Aorta (tissue), 5 donors: ENCODE measurements at regions not wholly inside any gene's neighbourhood (a gene's known extent, or its start where the extent isn't known, plus 50 kb on each side); places are given as distances from the start of the nearest gene placed in this dataset.

Experiments
- ATAC-seq: fragments of 200-7000 bp; cut with Tn5 transposase; one replicate; pipeline ENCODE4 v1.9.1; 2022; ENCODE audit warnings: moderate library complexity; ENCODE audit not compliant: low FRiP score
- DNase-seq, 2 donors: peaks; one replicate each; pipeline ENCODE4 v3.0.0-alpha.2; 2020
- H3K27ac ChIP-seq, 2 donors: one replicate each; pipeline ENCODE4 v1.5.1; 2013; ENCODE audit warnings: low read length in 2 of 2, mild to moderate bottlenecking in 2 of 2, moderate library complexity in 2 of 2, control low read depth in 1 of 2, inconsistent platforms in 1 of 2, low read depth in 1 of 2
- H3K27me3 ChIP-seq, 2 donors: one replicate each; pipeline ENCODE4 v1.6.1; 2013; ENCODE audit warnings: control low read depth in 1 of 2, low read length in 1 of 2, mild to moderate bottlenecking in 1 of 2, moderate library complexity in 1 of 2; ENCODE audit not compliant: insufficient read depth in 2 of 2, control insufficient read depth in 1 of 2
- H3K36me3 ChIP-seq, 2 donors: one replicate each; pipeline ENCODE4 v1.6.1; 2013; ENCODE audit warnings: control low read depth in 1 of 2, low read length in 1 of 2, mild to moderate bottlenecking in 1 of 2; ENCODE audit not compliant: insufficient read depth in 2 of 2, control insufficient read depth in 1 of 2
- H3K4me1 ChIP-seq, 2 donors: one replicate each; pipeline ENCODE4 v1.6.1; 2013; ENCODE audit warnings: low read length in 2 of 2, control low read depth in 1 of 2, mild to moderate bottlenecking in 1 of 2, moderate library complexity in 1 of 2; ENCODE audit not compliant: insufficient read depth in 2 of 2, control insufficient read depth in 1 of 2
- H3K4me3 ChIP-seq, 2 donors: one replicate each; pipeline ENCODE4 v1.5.1; 2013; ENCODE audit warnings: low read length in 2 of 2, control low read depth in 1 of 2, mild to moderate bottlenecking in 1 of 2
- H3K9me3 ChIP-seq: one replicate; pipeline ENCODE4 v1.6.1; 2013; ENCODE audit warnings: mild to moderate bottlenecking, low read length; ENCODE audit not compliant: control insufficient read depth
- WGBS, 2 donors: extraction: QIAGEN DNeasy Blood & Tissue Kit; methylation state at CpG; one replicate each; pipeline ENCODE4 v1.1.7; 2013; 5-methylcytosine and 5-hydroxymethylcytosine counted together
- intact Hi-C, 2 donors: fragments of 100-400 bp; cut with DNase I; formaldehyde crosslinking; loops; one replicate each; pipeline versions ENCODE4 v1.14.2 to v1.15.0; 2022
- donor health status: healthy with polysubstance abuse.
- donor health status: Bipolar disorder and iron deficiency.
- donor health status: DM: no; HTN: no; CAD: no.
- donor health status: DM: no; HTN: no; CAD: no.
- donor health status: DM: yes; HTN: yes; CAD: no.

GRCh38 chr20:22423190-22423832 lies 161.1 kb downstream of the FOXA2 start:
- no peak overlapping the region for H3K4me3 ChIP-seq
- ATAC-seq (no peak), DNase-seq (no peak)
- H3K27ac ChIP-seq, result no peak overlapping the region
- WGBS, 2 donors, result 83 to 84% methylated on average over 6 of the region's 6 CpGs
- no peaks in the 10 kb centered on the region for H3K4me1 ChIP-seq
- H3K36me3 ChIP-seq, result no peaks in the 10 kb centered on the region
- intact Hi-C loops, result no loop called here
- no peaks in the 10 kb centered on the region for H3K27me3 ChIP-seq
- H3K9me3 ChIP-seq, result no peaks in the 10 kb centered on the region

GRCh38 chr20:22420116-22420598 lies 164.2 kb downstream of the FOXA2 start:
- Histone ChIP-seq H3K27ac (no peak overlapping the region), H3K9me3 (no peaks in the 10 kb centered on the region), H3K27me3 (no peaks in the 10 kb centered on the region), H3K4me1 (no peaks in the 10 kb centered on the region), H3K4me3 (no peak overlapping the region), H3K36me3 (no peaks in the 10 kb centered on the region)
- ATAC-seq, result no peak
- 97 to 98% methylated on average over 3 of the region's 3 CpGs for WGBS, 2 donors
- no peak for DNase-seq
- intact Hi-C loops, result no loop called here

GRCh38 chr20:22418738-22419137 lies 165.6 kb downstream of the FOXA2 start:
- Histone ChIP-seq H3K27me3 (no peaks in the 10 kb centered on the region), H3K4me3 (no peak overlapping the region), H3K9me3 (no peaks in the 10 kb centered on the region), H3K36me3 (no peaks in the 10 kb centered on the region), H3K4me1 (no peaks in the 10 kb centered on the region), H3K27ac (no peak overlapping the region)
- DNase-seq (no peak), ATAC-seq (no peak)
- WGBS, 2 donors, result 94% methylated on average over 2 of the region's 2 CpGs
- intact Hi-C loops, result no loop called here

- 21 to 32% methylated on average over 4 of the region's 4 CpGs for WGBS, 2 donors
- H3K27me3 ChIP-seq, result no peaks in the 10 kb centered on the region
- DNase-seq (no peak), ATAC-seq (no peak)
- intact Hi-C loops, result no loop called here
- H3K4me3 ChIP-seq, result no peak overlapping the region
- no peaks in the 10 kb centered on the region for H3K9me3 ChIP-seq
- no peaks in the 10 kb centered on the region for H3K36me3 ChIP-seq
- no peaks in the 10 kb centered on the region for H3K4me1 ChIP-seq
- H3K27ac ChIP-seq, result no peak overlapping the region
Observed at GRCh38 chr20:22414305-22414742, 170.0 kb downstream of the FOXA2 start.

- intact Hi-C loops, result no loop called here
- no peak for ATAC-seq
- Histone ChIP-seq H3K4me3 (no peak overlapping the region), H3K27ac (no peak overlapping the region), H3K27me3 (no peaks in the 10 kb centered on the region), H3K36me3 (no peaks in the 10 kb centered on the region), H3K4me1 (no peaks in the 10 kb centered on the region), H3K9me3 (no peaks in the 10 kb centered on the region)
- 73 to 83% methylated on average over 14 of the region's 14 CpGs for WGBS, 2 donors
- no peak for DNase-seq
Observed at GRCh38 chr20:22412977-22413868, 171.1 kb downstream of the FOXA2 start.

- no peaks in the 10 kb centered on the region for H3K9me3 ChIP-seq
- H3K4me1 ChIP-seq, result no peaks in the 10 kb centered on the region
- DNase-seq (peak in 1 of 2 donors; percentile 75), ATAC-seq (peak; percentile 92)
- peaks cover 0 to 2% of the 10 kb centered on the region in 2 donors for H3K27me3 ChIP-seq
- WGBS, 2 donors, result 26 to 29% methylated on average over 12 of the region's 12 CpGs
- no peak overlapping the region for H3K4me3 ChIP-seq
- no peaks in the 10 kb centered on the region for H3K36me3 ChIP-seq
- no peak overlapping the region for H3K27ac ChIP-seq
- intact Hi-C loops, result no loop called here
Observed at GRCh38 chr20:22411627-22412450, 172.5 kb downstream of the FOXA2 start.

- ATAC-seq (no peak), DNase-seq (no peak)
- H3K36me3 ChIP-seq, result no peaks in the 10 kb centered on the region
- no peak overlapping the region for H3K4me3 ChIP-seq
- peaks cover 0 to 2% of the 10 kb centered on the region in 2 donors for H3K27me3 ChIP-seq
- H3K4me1 ChIP-seq, result no peaks in the 10 kb centered on the region
- H3K9me3 ChIP-seq, result no peaks in the 10 kb centered on the region
- intact Hi-C loops, result no loop called here
- H3K27ac ChIP-seq, result no peak overlapping the region
- whole genome bisulfite sequencing, 2 donors, result 53 to 58% methylated on average over 1 of the region's 1 CpG
Observed at GRCh38 chr20:22411286-22411626, 173.1 kb downstream of the FOXA2 start.

- Histone ChIP-seq H3K27me3 (peaks cover 0 to 2% of the 10 kb centered on the region in 2 donors), H3K36me3 (no peaks in the 10 kb centered on the region), H3K27ac (no peak overlapping the region), H3K4me3 (no peak overlapping the region), H3K9me3 (no peaks in the 10 kb centered on the region), H3K4me1 (no peaks in the 10 kb centered on the region)
- DNase-seq, result no peak
- ATAC-seq, result no peak
- WGBS, 2 donors, result 92 to 94% methylated on average over 4 of the region's 4 CpGs
- intact Hi-C loops, result no loop called here
Observed at GRCh38 chr20:22410556-22411130, 173.7 kb downstream of the FOXA2 start.
